ENCODE measurements at regions not wholly inside any gene's neighbourhood (a gene's known extent, or its start where the extent isn't known, plus 50 kb on each side); places are given as distances from the start of the nearest gene placed in this dataset.

GRCh38 chr12:127912035-127912665 lies 354.8 kb upstream of the TMEM132C start:
- WGBS (ENCODE audit: extremely low coverage, insufficient read length, low lambda C conversion rate), result no CpG with 5 or more reads among the region's 11 CpGs
- no peaks in the 10 kb centered on the region for H3K79me2 ChIP-seq (ENCODE audit: insufficient read depth, low read length)

More at GRCh38 chr12:127912035-127912665, 354.8 kb upstream of the TMEM132C start:
- no peak overlapping the region for H4K91ac ChIP-seq (ENCODE audit: insufficient read length, low read depth, low read length)
- Mint-ChIP-seq H3K4me3 (no peak overlapping the region), H3K36me3 (ENCODE audit: insufficient read depth in 1 of 3, low read depth in 3 of 3) (no peaks in the 10 kb centered on the region), H3K4me1 (no peaks in the 10 kb centered on the region), H3K27me3 (ENCODE audit: low read depth) (no peaks in the 10 kb centered on the region), H3K9me3 (no peaks in the 10 kb centered on the region), H3K27ac (no peak overlapping the region)
- no peak for TF ChIP-seq CTCF (conservative IDR thresholded peaks at IDR 0.05)
- no peaks in the 10 kb centered on the region for H3K9me3 ChIP-seq (ENCODE audit: control insufficient read depth, low read depth, low read length)
- H3K23ac ChIP-seq (ENCODE audit: insufficient read length, low read depth, low read length), result no peak overlapping the region
- H2BK20ac ChIP-seq (ENCODE audit: low read depth, low read length, poor library complexity, severe bottlenecking), result no peak overlapping the region
- no peak overlapping the region for H3K18ac ChIP-seq (ENCODE audit: insufficient read length, low read depth, low read length)
- H3K56ac ChIP-seq (ENCODE audit: insufficient read length, low read depth, low read length), result no peak overlapping the region
- no peaks in the 10 kb centered on the region for H3K23me2 ChIP-seq (ENCODE audit: insufficient read length, low read depth, low read length, poor library complexity, severe bottlenecking)
- no peak overlapping the region for H2BK120ac ChIP-seq (ENCODE audit: low read depth, low read length, poor library complexity, severe bottlenecking)
- no peak overlapping the region for H3K4me2 ChIP-seq (ENCODE audit: insufficient read depth, insufficient read length, low read length)
- H2AFZ ChIP-seq (ENCODE audit: low read length), result no peak overlapping the region
- no peaks in the 10 kb centered on the region for H3K4me1 ChIP-seq (ENCODE audit: insufficient read depth, low read length)
- H3K27ac ChIP-seq (ENCODE audit: insufficient read length, low read depth, low read length), result no peak overlapping the region
- no peak for DNase-seq
- no peak overlapping the region for H4K5ac ChIP-seq (ENCODE audit: insufficient read length, low read depth, low read length)
- H3T11ph ChIP-seq (ENCODE audit: low read length), result no peak overlapping the region
- no peak overlapping the region for H3K9ac ChIP-seq (ENCODE audit: extremely low read depth, insufficient read length, low read length)
- no peak overlapping the region for H3K4ac ChIP-seq (ENCODE audit: low read depth, low read length)
- no peaks in the 10 kb centered on the region for H3K27me3 ChIP-seq (ENCODE audit: insufficient read depth, low read length)
- H3K14ac ChIP-seq (ENCODE audit: insufficient read depth, low read length), result no peak overlapping the region
- H4K20me1 ChIP-seq (ENCODE audit: control insufficient read depth, insufficient read depth, insufficient read length), result no peaks in the 10 kb centered on the region
- no peak overlapping the region for H4K8ac ChIP-seq (replicated peaks; ENCODE audit: insufficient read length, low read depth, low read length)
- H2AK5ac ChIP-seq (ENCODE audit: insufficient read length, low read length), result no peak overlapping the region
- no peak overlapping the region for H2BK15ac ChIP-seq (ENCODE audit: low read depth, low read length)
- no peak overlapping the region for H2BK12ac ChIP-seq (ENCODE audit: insufficient read length, low read depth, low read length)
- H3K79me1 ChIP-seq (ENCODE audit: insufficient read depth, low read depth, low read length, poor library complexity, severe bottlenecking), result no peaks in the 10 kb centered on the region
- H2BK5ac ChIP-seq (ENCODE audit: insufficient read length, low read length), result no peak overlapping the region

Data from H9 (cell line).